Cardiac muscle cell (in vitro differentiated cells and primary cell): ENCODE measurements at regions not wholly inside any gene's neighbourhood (a gene's known extent, or its start where the extent isn't known, plus 50 kb on each side); places are given as distances from the start of the nearest gene placed in this dataset.

Source experiments
- DNase-seq, 2 donors: peaks; one replicate each; pipeline versions ENCODE4 v3.0.0 to v3.0.0-alpha.2; 2010 to 2017; ENCODE audit warnings: low read depth in 1 of 2, low spot score in 1 of 2
- H3K27ac ChIP-seq: fragments of 200-600 bp; sonication (generic); 2 replicates; pipeline ENCODE4 v1.5.1; 2016
- H3K27me3 ChIP-seq: fragments of 200-600 bp; sonication (generic); 2 replicates; pipeline ENCODE4 v1.6.0; 2016; ENCODE audit warnings: control low read depth
- H3K36me3 ChIP-seq: fragments of 200-600 bp; sonication (generic); 2 replicates; pipeline ENCODE4 v1.5.1; 2016; ENCODE audit warnings: control low read depth
- H3K4me1 ChIP-seq: fragments of 200-600 bp; sonication (generic); 2 replicates; pipeline ENCODE4 v1.8.1; 2017; ENCODE audit warnings: low read depth, mild to moderate bottlenecking, mixed run types
- H3K4me3 ChIP-seq: fragments of 200-600 bp; sonication (generic); 2 replicates; pipeline ENCODE4 v1.5.1; 2016; ENCODE audit warnings: mild to moderate bottlenecking
- H3K9me3 ChIP-seq: fragments of 200-600 bp; sonication (generic); 2 replicates; pipeline ENCODE4 v1.5.1; 2017; ENCODE audit warnings: low read depth, mild to moderate bottlenecking, control low read depth
- CTCF ChIP-seq: IDR thresholded peaks from 2 replicates; pipeline ENCODE4 v1.5.1; 2012; ENCODE audit warnings: low read depth, mild to moderate bottlenecking, low read length

- Histone ChIP-seq H3K9me3 (no peaks in the 10 kb centered on the region), H3K36me3 (no peaks in the 10 kb centered on the region), H3K4me1 (no peaks in the 10 kb centered on the region), H3K27me3 (no peaks in the 10 kb centered on the region), H3K4me3 (no peak overlapping the region), H3K27ac (no peak overlapping the region)
- no peak for DNase-seq
- no peak for TF ChIP-seq CTCF
Measured at GRCh38 chr4:10977534-10977933, 293.0 kb upstream of the CLNK start.

- no peak for TF ChIP-seq CTCF
- no peak for DNase-seq
- H3K27me3 ChIP-seq = no peaks in the 10 kb centered on the region
- H3K27ac ChIP-seq = no peak overlapping the region
- no peaks in the 10 kb centered on the region for H3K36me3 ChIP-seq
- H3K4me1 ChIP-seq = no peaks in the 10 kb centered on the region
- no peaks in the 10 kb centered on the region for H3K9me3 ChIP-seq
- no peak overlapping the region for H3K4me3 ChIP-seq
Measured at GRCh38 chr4:10974371-10974770, 289.8 kb upstream of the CLNK start.

GRCh38 chr4:10973686-10974085 lies 289.1 kb upstream of the CLNK start:
- TF ChIP-seq CTCF = no peak
- no peaks in the 10 kb centered on the region for H3K4me1 ChIP-seq
- no peaks in the 10 kb centered on the region for H3K36me3 ChIP-seq
- no peak overlapping the region for H3K4me3 ChIP-seq
- H3K27me3 ChIP-seq = no peaks in the 10 kb centered on the region
- H3K27ac ChIP-seq = no peak overlapping the region
- no peak for DNase-seq
- no peaks in the 10 kb centered on the region for H3K9me3 ChIP-seq

- no peak for TF ChIP-seq CTCF
- no peaks in the 10 kb centered on the region for H3K27me3 ChIP-seq
- no peaks in the 10 kb centered on the region for H3K4me1 ChIP-seq
- H3K4me3 ChIP-seq = no peak overlapping the region
- no peak overlapping the region for H3K27ac ChIP-seq
- DNase-seq = no peak
- no peaks in the 10 kb centered on the region for H3K9me3 ChIP-seq
- no peaks in the 10 kb centered on the region for H3K36me3 ChIP-seq
Measured at GRCh38 chr4:10971800-10972401, 287.3 kb upstream of the CLNK start.

GRCh38 chr4:10965196-10965595 lies 280.6 kb upstream of the CLNK start:
- H3K4me1 ChIP-seq = no peaks in the 10 kb centered on the region
- no peak overlapping the region for H3K27ac ChIP-seq
- no peak for DNase-seq
- no peak for TF ChIP-seq CTCF
- H3K9me3 ChIP-seq = no peaks in the 10 kb centered on the region
- no peak overlapping the region for H3K4me3 ChIP-seq
- H3K27me3 ChIP-seq = no peaks in the 10 kb centered on the region
- H3K36me3 ChIP-seq = no peaks in the 10 kb centered on the region
